ENCODE measurements at regions not wholly inside any gene's neighbourhood (a gene's known extent, or its start where the extent isn't known, plus 50 kb on each side); places are given as distances from the start of the nearest gene placed in this dataset.

DNA sequence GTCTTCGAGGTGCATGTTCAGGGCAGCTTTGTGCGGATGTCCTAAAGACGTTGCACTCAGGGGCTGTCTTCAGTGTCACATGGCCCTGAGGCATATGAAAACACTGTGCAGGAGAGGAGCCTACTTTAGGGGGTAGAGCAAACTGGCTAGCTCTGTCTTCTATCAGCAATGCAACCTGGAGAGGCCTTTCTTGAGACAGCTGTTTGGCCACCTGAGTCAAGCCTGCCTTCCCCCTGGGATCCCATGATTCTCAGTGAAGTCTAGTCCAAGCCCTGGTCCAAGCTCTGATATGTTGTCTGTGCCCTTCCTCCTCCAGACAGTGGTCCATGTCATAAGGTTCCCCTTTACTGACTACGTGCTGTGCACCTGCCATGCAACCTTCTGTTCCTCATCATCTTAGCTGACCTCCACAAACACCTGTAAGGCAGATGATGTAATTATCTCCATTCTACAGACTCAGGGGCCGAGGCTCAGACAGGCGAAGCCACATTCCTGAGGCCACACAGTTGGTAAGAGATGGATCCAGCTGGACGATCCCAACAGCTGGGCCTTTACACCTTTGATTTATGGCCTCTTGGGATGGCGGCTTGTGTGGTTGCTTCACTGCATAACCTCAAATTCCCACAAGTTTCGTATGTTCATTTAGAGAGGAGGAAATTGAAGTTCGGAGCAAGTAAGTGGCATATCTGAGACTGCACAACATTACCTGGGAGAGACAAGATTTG, 109.9 kb downstream of the COPS8 start:
- Mint-ChIP-seq H3K27me3 (no peaks in the 10 kb centered on the region), H3K27ac (no peak overlapping the region), H3K36me3 (no peaks in the 10 kb centered on the region), H3K4me1 (no peaks in the 10 kb centered on the region), H3K4me3 (no peak overlapping the region), H3K9me3 (no peaks in the 10 kb centered on the region)
- POLR2A ChIA-PET: no interaction called here
- DNase-seq (no peak), ATAC-seq (ENCODE audit: low read depth) (no peak)

GRCh38 chr2:237196409-237196808, 110.7 kb downstream of the COPS8 start:
- Mint-ChIP-seq H3K27me3 (no peaks in the 10 kb centered on the region), H3K27ac (no peak overlapping the region), H3K4me3 (no peak overlapping the region), H3K9me3 (no peaks in the 10 kb centered on the region), H3K36me3 (no peaks in the 10 kb centered on the region), H3K4me1 (no peaks in the 10 kb centered on the region)
- ATAC-seq (ENCODE audit: low read depth): no peak
- no peak for DNase-seq
- POLR2A ChIA-PET: no interaction called here

- Mint-ChIP-seq H3K4me1 (no peaks in the 10 kb centered on the region), H3K36me3 (no peaks in the 10 kb centered on the region), H3K9me3 (no peaks in the 10 kb centered on the region), H3K27ac (no peak overlapping the region), H3K27me3 (no peaks in the 10 kb centered on the region), H3K4me3 (no peak overlapping the region)
- POLR2A ChIA-PET: no interaction called here
- DNase-seq (no peak), ATAC-seq (ENCODE audit: low read depth) (no peak)
Measured at GRCh38 chr2:237196866-237197618, 111.4 kb downstream of the COPS8 start.

GRCh38 chr2:237198164-237198855, 112.6 kb downstream of the COPS8 start:
- POLR2A ChIA-PET: no interaction called here
- Mint-ChIP-seq H3K9me3 (no peaks in the 10 kb centered on the region), H3K27me3 (peaks cover 2% of the 10 kb centered on the region), H3K36me3 (no peaks in the 10 kb centered on the region), H3K4me3 (no peak overlapping the region), H3K27ac (no peak overlapping the region), H3K4me1 (no peaks in the 10 kb centered on the region)
- DNase-seq (no peak), ATAC-seq (ENCODE audit: low read depth) (no peak)

DNA sequence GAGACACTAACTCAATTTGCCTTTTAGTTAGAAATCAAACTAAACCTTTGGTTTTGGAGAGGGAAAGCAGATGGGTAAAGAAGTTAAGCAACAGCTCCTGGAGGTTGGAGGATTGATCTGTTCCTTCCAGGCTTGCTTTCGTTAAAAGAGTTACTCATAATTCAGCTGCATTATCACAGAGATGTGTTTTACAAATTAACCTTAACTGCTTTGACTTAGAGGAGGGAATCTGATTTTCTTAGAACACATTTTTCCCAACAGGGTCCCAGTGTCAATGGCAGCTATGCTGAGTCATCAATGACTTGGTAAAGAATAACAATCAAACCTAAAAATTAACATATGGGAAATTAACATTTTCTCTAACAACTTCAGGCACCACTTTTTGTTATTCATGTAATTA, 113.4 kb downstream of the COPS8 start:
- no peak for ATAC-seq (ENCODE audit: low read depth)
- POLR2A ChIA-PET: no interaction called here
- H3K4me3 Mint-ChIP-seq: no peak overlapping the region

DNA sequence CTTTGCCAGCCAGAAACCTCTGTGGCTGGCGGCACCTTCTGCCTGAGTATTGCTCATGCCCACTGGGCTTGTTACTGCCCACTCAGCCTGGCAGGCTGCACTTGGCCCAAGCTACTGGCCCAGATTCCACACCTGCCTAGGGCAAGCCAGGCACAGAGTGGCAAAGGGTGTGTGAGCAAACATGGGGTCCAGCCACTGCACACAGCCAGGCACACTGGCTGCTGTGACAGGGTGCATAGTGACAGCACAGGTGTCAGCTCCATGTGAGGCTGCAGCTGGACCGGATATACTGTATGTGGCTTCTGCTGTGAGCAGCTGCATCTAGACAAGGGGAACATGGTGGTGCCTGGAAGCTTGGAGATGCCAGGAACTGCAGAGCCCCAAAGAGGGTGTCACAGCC, 113.9 kb downstream of the COPS8 start:
- Mint-ChIP-seq H3K36me3 (no peaks in the 10 kb centered on the region), H3K4me1 (no peaks in the 10 kb centered on the region), H3K27ac (no peak overlapping the region), H3K4me3 (no peak overlapping the region), H3K9me3 (no peaks in the 10 kb centered on the region), H3K27me3 (peaks cover 2% of the 10 kb centered on the region)
- POLR2A ChIA-PET: no interaction called here
- DNase-seq: no peak
- ATAC-seq (ENCODE audit: low read depth): no peak

More for the DNA sequence above, 113.4 kb downstream of the COPS8 start:
- Mint-ChIP-seq H3K36me3 (no peaks in the 10 kb centered on the region), H3K9me3 (no peaks in the 10 kb centered on the region), H3K27ac (no peak overlapping the region), H3K4me1 (no peaks in the 10 kb centered on the region), H3K27me3 (peaks cover 2% of the 10 kb centered on the region)
- DNase-seq: no peak

DNA sequence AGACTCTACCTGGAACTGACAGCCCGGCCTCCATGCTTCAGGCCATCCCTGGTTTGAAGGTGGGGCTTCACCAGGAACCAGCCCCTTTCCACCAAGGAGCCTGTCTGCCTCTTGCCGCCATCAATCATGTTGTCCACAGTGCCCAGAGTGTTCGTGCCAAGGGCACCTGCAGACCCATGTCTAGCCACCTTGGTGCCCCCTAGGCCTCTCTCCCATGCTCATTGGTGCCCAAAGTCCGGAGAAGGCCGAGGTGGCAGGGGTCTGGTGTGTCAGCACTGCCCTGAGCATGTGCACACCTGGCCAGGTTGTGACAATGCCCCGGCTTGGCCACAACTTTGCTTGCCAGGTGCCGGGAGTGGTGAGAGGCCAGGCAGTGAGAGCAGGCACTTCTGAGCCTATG, 114.8 kb downstream of the COPS8 start:
- H3K4me3 Mint-ChIP-seq: no peak overlapping the region

GRCh38 chr2:237201461-237202287, 116.0 kb downstream of the COPS8 start:
- Mint-ChIP-seq H3K4me1 (no peaks in the 10 kb centered on the region), H3K36me3 (no peaks in the 10 kb centered on the region), H3K27ac (no peak overlapping the region), H3K4me3 (no peak overlapping the region), H3K27me3 (peaks cover 2% of the 10 kb centered on the region), H3K9me3 (no peaks in the 10 kb centered on the region)
- DNase-seq (no peak), ATAC-seq (ENCODE audit: low read depth) (no peak)
- POLR2A ChIA-PET: no interaction called here

More for the DNA sequence above, 114.8 kb downstream of the COPS8 start:
- Mint-ChIP-seq H3K36me3 (no peaks in the 10 kb centered on the region), H3K4me1 (no peaks in the 10 kb centered on the region), H3K27ac (no peak overlapping the region), H3K9me3 (no peaks in the 10 kb centered on the region), H3K27me3 (peaks cover 2% of the 10 kb centered on the region)
- DNase-seq (no peak), ATAC-seq (ENCODE audit: low read depth) (no peak)
- POLR2A ChIA-PET: no interaction called here

GRCh38 chr2:237202288-237203030, 116.8 kb downstream of the COPS8 start:
- H3K4me1 Mint-ChIP-seq: no peaks in the 10 kb centered on the region
- no peak overlapping the region for H3K27ac Mint-ChIP-seq
- H3K36me3 Mint-ChIP-seq: no peaks in the 10 kb centered on the region
- POLR2A ChIA-PET: no interaction called here
- no peaks in the 10 kb centered on the region for H3K9me3 Mint-ChIP-seq
- H3K4me3 Mint-ChIP-seq: no peak overlapping the region
- peaks cover 2% of the 10 kb centered on the region for H3K27me3 Mint-ChIP-seq
- DNase-seq: no peak
- ATAC-seq (ENCODE audit: low read depth): no peak

- Mint-ChIP-seq H3K36me3 (no peaks in the 10 kb centered on the region), H3K9me3 (no peaks in the 10 kb centered on the region), H3K27ac (no peak overlapping the region), H3K4me3 (no peak overlapping the region), H3K27me3 (peaks cover 2% of the 10 kb centered on the region), H3K4me1 (no peaks in the 10 kb centered on the region)
- ATAC-seq (ENCODE audit: low read depth) (no peak), DNase-seq (no peak)
- POLR2A ChIA-PET: no interaction called here
Measured at GRCh38 chr2:237205043-237205541, 119.4 kb downstream of the COPS8 start.

DNA sequence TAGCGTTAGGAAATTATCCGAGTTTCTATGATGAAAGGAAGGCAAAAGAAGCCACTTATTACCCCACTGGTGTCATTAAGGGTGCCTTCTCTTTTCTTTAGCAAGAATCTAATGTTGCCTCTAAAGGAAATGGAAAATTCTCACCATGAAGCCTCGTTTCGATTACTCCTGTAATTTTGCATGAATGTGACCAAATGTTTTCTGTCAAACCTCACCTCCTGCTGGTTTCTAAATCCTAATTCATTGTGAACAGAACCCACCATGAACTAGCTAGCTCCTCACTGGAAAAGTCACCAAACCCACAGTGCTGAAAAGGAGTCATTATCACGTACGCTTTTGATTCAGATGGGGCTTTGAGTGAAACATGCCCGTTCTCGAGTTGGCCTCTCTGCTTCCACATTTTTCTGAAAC, 119.9 kb downstream of the COPS8 start:
- no peak overlapping the region for H3K27ac Mint-ChIP-seq
- no peak overlapping the region for H3K4me3 Mint-ChIP-seq
- no peaks in the 10 kb centered on the region for H3K9me3 Mint-ChIP-seq
- H3K27me3 Mint-ChIP-seq: peaks cover 2% of the 10 kb centered on the region
- POLR2A ChIA-PET: no interaction called here
- no peak for ATAC-seq (ENCODE audit: low read depth)
- no peaks in the 10 kb centered on the region for H3K36me3 Mint-ChIP-seq
- no peaks in the 10 kb centered on the region for H3K4me1 Mint-ChIP-seq
- DNase-seq: no peak

DNA sequence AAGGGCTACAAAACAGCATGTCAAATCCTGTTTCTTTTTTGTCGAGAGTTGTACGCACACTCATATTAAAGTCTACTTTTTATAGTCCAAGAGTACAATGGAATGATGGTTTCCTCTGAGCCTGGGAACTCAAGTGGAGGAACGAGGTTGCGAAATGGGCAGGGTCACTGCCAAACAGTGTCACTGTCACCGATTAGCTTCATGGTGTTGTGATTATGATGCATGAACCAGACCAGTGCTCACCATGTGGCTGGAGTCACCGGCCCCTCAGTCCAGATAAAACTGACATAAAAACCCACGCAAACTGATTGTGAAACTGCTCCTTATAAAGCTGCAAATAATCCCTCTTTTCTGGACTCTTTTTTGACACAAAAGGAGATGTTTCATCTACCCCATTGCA, 122.0 kb downstream of the COPS8 start:
- no peaks in the 10 kb centered on the region for H3K9me3 Mint-ChIP-seq
- DNase-seq (no peak), ATAC-seq (ENCODE audit: low read depth) (no peak)
- POLR2A ChIA-PET: no interaction called here
- H3K4me3 Mint-ChIP-seq: no peak overlapping the region
- H3K27me3 Mint-ChIP-seq: peaks cover 2% of the 10 kb centered on the region
- no peaks in the 10 kb centered on the region for H3K36me3 Mint-ChIP-seq
- no peaks in the 10 kb centered on the region for H3K4me1 Mint-ChIP-seq
- no peak overlapping the region for H3K27ac Mint-ChIP-seq
